ENCODE measurements at regions not wholly inside any gene's neighbourhood (a gene's known extent, or its start where the extent isn't known, plus 50 kb on each side); places are given as distances from the start of the nearest gene placed in this dataset.

DNA sequence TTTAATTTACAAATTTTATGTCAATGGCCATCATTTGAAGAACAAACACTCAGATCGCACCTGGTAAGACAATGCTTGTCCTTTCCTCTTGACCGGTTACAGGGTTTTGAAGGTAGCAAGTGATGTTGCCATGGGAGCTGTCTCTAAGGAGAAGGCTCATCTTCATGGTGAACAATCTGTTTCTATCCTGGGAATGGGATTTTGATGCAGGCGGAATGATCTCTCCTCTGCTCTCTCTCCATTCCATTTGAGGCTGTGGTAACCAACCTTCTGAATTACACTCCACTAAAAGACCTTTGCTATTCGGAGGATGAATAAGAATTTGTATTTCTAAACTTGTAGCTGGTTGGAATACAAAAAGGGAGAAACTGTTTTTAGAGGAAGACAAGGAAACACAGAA, 57.9 kb upstream of the SLC5A9 start:
- no peak for DNase-seq

DNA sequence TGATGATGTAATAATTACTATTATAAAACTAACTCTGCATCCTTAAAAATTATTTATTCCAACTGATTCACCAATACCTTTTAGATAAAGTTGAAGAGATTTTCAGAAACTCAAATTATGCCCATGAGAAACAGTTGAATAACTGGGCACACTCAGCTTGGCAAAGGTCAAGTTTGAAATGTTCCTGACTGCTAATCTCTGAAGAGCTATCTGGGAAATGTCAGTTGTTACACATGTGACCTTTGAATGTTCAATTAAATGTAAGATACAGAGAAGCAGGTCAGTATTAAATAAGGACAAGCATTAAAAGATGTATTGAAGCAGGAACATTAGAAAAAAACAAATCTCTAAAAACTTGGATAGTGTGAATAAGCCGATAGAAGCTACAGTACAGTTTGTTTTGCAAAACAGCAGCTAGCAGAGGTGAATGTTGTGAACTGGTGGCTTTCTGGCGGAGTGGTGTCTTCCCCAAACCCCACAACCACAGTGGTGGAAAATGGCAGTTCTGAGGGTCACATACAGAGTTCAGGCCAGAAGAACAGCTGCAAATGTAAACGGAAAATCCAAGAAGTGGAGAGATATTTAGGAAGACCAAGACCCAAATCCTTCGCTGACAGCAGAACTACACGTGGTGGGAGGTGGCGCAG, 61.9 kb upstream of the SLC5A9 start:
- no peak for DNase-seq

DNA sequence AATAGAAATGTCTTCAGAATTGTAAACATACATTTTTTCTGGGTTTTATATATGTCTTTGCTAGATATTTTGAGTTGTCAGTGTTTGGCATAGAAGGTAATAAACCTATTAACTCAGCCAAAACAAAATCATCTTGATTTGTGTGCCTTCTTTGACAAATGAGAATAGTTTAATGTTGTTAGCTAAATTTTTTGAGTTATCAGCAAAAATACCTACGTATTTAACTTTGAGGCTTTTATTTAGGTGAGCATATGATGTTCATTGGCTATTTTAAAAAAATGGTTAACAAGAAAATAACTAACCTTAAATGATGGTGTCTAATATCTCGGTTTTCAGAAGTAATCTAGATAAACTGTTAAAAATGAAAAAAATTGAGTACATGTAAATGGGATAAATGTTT, 83.2 kb upstream of the SLC5A9 start:
- no peak for DNase-seq

DNA sequence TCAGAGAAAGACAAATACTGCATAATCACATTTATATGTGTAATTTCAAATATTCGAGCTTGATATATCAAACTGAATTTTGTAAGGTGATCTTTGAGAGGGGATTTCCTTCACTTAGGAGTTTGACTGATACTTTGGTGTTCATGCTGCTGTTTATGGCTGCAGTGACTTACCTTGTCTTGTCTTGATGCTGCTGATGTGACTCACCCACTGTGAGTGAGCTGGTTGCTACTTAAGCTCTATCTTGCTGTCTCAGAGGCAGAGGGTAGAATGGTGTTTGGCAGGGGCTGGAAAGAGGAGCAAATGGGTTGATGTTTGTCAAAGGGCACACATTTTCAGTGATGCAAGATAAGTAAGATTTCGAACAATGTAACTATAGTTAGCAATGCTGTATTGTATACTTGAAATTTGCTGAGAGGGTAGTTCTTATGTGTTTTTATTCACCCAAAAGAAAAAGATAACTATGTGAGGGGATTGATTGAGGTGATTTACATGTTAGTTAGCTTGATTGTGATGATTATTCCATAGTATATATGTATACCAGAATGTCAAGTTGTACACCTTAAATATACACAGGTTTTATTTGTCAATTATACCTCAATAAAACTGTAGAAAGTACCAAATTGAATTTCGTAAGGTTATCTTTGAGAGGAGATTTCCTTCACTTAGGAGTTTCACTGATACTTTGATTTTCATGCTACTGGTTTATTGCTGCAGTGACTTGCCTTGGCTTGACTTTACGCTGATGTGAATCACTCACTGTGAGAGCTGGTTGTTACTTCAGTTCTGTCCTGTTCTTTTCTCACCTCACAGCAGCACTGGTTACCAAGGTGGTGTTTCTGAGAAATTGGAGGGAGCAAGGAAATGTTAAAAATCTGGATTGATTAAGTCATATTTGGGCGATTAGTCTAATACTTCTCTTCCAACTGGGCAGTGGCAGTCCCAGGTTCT, 94.5 kb upstream of the SLC5A9 start:
- DNase-seq: no peak

DNA sequence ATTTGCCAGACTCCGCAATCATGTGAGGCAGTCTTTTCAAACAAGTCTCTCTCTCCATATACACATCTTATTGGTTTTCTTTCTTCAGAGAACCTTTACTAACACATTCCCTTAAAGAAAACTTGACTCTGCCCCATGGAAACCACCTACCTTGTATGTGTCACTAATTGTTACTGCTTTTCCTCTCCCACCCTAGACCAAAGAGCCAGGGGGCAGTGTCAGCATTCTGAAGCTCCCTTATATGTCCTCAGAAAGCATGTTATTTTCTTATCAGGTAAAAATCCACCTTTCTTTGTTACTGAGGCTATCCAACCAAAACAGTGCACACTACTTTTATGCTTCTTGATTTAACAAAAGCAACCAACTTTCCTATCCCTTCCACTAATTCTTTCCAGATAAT, 98.9 kb upstream of the SLC5A9 start:
- no peak for DNase-seq

DNA sequence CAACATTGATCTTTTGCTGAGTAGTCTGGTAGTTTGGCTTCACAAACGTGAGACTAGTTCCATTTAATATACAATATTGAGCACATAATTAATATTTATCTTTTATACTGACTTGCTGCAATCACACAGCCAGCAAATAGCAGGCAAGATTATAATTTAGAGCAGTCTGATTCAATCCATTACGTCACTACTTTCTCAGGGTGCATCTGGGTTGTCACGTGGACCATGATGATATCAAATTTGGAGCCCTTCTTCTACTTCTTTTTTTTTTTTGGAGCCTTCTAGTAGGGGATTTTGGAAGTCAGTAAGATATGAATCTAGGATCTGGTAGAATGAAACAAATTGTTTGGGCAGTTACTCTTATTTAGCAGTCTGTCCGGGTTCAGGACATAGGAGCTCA, 100.6 kb upstream of the SLC5A9 start:
- DNase-seq: peak in 1 of 2 donors; percentile 7

DNA sequence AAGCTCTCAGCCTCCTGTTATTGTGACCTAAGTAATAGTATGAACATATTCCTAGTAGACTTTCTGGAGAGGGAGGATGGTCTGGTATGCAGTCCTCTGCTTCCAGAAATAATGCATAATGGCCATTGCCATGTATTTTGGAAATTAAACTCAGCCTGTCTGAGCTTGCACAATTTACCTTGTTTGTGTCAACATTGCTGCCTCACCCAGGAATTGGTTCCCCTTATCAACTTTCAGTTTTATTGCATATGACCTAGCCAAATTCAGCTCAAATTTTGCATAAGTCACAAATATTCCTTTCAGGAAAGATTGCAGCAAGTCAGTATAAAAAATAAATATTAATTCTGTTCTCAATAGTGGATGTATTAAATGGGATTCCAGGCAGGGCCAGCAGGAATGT, 101.9 kb upstream of the SLC5A9 start:
- DNase-seq: peak; percentile 26 to 41

DNA sequence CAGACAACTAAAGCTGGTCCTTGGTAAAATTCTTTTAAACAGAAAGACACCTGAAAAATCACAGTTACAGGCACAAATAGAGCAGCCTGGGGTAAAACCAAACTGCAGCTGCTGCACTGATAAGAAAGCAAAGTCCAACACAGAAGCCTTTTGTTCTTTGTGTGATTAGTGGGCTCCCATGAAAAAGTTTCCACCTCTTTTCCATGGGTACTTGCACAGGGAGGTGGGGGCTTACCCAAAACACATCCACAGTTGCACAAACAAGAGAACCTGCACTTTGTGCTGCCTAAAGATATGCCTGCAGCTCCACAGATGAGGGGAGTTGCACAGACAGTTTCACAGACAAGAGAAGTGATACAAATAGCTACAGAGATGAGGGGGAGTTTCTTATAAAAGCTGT, 106.7 kb upstream of the SLC5A9 start:
- DNase-seq: no peak

DNA sequence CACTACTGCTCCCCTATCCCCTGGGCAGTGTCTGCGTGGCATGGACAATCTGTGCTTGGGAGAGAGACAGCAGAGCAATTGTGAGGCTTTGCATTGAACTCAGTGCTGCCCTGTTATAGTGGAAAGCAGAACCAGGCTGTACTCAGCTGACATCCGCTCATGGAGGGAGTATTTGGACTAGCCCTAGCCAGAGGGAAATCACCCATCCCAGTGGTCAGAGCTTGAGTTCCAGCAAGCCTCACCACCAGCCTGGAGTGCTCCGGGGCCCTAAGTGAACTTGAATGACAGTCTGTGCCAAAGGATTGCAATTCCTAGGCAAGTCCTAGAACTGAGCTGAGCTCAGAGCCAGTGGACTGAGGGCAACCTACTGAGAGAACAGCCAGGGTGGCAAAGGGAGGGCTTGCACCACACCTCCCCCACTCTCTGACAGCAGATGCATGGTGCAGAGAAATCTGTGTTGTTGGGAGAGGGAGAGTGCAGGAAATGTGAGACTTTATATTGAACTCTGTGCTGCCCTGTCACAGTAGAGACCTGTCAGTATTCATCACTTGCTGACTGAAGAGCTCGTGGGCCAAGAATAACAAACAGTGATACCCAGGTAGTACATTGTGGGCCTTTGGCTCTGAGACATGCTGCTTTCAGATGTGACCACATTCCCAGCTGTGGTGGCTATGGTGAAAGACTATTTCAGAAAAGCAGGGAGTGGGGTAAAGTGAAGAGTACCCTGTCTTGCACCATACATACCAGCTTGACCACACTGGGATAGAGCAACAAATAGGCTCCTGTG, 107.7 kb upstream of the SLC5A9 start:
- DNase-seq: no peak

DNA sequence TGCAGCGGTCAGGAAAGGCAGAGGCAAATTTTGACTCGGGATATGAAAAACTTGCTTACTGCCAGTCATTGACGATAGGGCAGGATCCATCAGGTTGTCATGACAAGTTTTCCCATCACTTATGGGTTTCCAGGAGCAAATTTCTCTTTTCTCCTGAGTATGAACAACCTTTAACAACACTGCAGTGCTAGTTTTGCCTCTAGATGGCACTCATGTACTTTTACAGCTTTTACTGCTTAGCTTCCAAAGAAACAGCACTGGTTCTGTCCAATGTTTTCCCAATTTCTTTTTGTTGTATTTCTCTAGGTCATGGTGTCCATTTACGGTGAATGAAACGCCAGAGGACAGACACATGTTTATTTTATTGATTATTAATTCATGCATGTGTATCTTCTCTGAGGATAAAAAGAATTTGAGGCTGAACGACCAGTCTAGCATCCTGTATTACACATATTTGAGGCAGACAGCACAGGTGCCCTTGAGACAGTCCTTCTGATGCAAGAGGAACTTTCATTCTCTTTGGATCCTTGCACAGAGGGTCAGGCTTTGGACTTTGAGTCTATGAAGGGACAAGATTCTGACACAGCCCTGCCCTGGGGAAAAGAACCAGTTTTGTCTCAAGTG, 112.3 kb upstream of the TRABD2B start:
- peak; percentile 33 to 82 for DNase-seq

DNA sequence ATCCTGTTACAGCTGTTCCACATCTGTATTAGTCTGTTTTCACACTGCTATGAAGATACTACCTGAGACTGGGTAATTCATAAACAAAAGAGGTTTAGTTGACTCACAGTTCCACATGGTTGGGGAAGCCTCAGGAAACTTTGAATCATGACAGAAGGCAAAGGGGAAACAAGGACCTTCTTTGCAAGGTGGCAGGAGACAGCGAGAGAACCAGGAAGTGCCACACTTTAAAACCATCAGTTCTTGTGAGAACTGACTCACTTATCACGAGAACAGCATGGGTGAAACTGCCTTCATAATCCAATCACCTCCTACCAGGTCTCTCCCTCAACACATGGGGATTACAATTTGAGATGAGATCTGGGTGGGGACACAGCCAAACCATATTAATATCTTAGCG, 110.3 kb upstream of the TRABD2B start:
- DNase-seq: peak in 1 of 2 donors; percentile 31

DNA sequence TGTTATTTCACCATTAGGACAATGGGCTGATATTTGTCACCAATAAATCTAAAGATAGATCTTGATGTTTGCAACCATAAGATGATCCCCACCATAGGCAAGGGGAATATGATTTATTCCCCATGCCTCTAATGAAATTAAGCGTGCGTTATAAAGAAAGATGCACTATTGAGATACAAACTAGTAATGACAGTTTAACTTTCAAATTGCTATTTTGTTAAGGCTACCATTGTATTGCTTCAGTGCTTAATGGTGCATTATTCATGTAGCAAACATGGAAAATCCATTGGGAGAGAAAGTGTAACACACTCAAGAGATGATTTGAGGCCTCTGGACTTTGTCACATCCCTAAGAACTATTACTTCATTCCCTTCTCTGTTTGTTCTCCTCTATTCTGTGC, 108.9 kb upstream of the TRABD2B start:
- DNase-seq: no peak

DNA sequence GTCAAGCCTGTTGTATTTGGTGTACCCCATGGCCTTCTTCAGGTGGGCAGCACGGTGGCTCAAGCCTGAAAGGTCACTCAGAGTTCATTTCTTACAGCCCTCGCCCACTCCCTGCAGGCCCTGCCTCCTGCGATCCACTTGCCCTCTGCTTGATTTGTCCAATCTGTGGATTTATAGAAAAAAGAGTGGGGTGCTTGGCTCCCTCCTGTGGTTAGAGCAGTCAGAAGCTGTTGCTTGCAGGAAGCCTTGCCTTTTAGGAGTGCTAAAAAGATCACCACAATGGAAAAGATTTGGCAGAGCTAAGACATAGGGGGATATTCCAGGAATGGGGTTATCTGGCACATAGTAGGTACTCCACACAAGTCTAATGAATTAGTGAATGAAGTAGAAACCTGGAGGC, 108.0 kb upstream of the TRABD2B start:
- no peak for DNase-seq

DNA sequence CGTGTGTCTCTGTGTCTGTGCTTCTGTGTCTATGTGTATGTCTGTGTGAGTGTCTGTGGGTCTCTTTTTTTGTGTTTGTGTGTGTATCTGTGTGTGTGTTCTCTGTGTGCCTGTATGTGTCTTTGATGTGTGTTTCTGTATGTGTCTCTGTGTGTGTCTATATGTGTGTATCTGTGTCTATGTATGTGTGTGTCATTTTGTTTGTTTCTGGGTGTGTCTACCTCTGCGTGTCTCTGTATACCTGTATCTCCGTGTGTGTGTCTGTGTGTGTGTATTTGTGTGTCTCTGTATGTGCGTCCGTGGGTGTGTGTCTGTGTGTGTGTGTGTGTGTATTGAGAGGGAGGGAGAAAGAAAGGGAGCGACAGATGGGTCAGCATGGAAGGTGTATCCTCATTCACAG, 106.3 kb upstream of the TRABD2B start:
- no peak for DNase-seq

DNA sequence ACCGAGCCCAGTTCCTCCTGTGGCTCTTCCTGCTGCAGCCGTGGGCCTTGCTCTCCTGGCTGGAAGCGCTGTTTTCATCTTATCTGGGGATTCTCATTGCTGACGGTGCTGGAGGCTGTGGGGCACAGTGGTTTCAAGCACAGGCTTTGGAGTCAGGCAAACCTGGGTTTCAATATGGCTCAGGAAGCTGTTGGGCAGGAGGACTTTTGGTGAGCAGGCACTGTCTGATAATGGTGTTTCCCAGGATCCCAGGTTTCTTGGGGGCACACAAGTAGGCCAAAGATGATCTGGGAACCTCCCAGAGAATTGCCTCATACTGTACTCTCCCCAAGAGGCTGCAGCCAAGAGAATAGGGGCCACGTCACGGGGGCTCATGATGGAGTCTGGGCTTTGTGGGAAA, 105.6 kb upstream of the TRABD2B start:
- DNase-seq: no peak

DNA sequence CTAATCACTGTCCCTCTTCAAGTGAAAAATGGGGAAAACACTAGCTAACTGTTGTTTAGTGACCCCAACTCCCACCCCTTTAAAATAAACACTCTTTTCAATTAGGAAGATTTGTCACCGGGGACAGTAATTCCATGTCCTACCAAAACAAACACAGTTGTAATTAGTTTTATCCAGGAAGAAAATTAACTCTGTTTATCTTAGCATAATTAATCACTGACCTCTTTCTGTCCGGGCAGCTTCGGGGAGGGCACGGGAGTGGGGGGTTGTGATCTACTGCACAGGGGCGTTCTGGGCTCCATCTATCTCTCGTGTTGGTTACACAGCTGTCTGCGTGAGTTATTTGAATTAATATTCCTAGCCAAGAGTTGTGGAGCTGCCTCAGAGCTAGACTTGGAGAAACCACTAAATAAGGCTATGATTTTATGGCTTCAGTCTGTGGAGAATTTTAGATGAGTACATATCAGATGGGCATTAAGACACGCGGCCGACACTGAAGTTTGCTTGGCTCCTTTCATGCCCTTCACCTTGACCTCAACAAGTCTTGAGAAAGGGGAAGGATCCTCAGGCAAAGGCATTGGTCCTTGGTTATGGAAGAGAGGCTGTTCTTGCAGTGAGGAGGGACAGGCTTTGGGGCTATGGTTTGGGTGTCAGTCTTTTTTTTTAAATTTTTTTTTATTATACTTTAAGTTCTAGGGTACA, 102.0 kb upstream of the TRABD2B start:
- no peak for DNase-seq

DNA sequence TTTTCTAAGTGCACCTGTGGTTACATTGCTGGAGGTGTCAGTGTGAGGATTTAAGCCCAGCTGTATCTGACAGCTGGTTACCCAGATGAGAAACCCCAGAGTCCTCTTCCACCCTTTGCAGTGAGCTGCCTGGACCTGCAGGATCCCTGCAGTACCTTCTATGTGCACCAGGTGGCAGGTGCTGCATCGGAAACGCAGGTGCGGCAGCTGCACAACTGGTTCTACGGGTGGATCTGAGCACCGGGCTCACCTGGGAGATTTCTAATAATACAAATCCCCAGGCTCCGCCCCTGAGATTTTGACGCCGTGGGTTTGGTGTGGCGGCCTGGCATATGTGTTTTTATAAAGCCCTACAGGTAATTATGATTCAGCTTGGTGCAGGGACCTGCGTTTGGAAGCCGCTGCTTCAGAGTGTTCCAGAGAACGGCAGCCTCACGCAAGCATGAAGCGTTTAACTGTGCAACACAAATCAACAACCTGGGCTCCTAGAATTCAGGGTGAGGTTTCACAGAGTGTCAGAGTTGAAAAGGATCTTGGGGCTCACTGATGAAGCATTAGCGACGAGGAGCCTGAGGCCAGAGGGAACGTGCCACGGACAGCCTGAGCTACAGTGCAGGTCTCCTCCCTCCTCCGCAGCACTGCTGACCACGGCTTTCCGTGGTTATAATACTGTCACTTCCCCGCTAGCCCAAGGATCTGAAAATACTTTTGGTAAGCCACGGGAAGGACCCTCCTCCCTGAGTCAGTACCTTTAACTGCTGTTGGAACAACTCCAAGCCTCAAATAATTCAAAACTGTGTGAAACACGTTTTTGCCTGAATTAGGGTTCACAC, 96.7 kb upstream of the TRABD2B start:
- peak in 1 of 2 donors; percentile 26 for DNase-seq

DNA sequence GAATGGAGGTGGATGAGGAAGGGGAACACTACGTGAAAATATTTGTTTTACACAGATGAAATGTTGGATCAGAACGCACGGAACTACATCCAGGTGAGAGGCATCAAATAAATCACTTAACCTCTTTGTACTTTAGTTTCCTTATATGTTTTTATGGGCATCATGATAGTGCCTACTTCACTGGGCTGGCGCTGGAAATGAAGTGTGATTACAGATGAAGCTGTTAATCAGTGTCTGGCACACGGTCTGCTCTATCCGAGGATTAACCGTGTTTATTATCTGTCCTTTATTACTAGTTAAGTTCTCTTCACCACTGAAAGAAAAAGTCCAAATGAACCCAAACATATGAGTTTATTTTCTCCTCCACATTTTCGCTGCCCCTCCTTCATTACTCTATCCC, 96.0 kb upstream of the TRABD2B start:
- DNase-seq: no peak

DNA sequence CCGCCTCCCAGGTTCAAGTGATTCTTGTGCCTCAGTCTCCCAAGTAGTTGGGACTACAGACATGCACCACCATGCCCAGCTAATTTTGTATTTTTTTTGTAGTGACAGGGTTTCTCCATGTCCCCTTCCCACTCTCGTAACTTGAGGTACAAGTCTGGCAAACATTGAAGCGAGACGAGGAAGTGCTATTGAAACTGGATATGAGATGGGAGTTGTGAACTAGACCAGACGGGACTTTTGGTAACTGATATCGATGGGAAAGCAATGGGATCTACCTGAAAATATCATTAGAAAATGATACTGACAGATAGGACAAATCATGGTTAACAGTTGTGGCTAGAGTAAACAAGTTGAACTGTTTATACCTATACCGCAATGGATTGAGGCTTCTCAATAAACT, 95.2 kb upstream of the TRABD2B start:
- no peak for DNase-seq

DNA sequence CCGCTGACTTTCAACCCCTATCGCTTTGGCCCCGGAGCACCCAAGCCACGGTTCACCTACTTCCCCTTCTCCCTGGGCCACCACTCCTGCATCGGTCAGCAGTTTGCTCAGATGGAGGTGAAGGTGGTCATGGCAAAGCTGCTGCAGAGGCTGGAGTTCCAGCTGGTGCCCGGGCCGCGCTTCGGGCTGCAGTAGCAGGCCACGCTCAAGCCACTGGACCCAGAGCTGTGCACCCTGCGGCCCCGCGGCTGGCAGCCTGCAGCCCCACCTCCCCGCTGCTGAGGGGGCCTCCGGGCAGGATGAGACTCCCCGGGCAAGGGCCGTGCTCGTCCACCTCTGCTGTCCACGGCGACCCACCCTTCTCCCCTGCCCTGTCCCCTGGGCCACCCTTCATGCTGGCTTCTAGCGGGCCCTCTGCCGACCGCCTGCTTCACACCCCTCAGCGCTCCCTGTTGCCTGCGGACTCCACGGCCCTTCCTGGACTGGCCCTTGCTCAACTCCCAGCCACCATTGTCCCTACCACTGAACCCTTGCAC, 92.2 kb upstream of the TRABD2B start:
- no peak for DNase-seq

DNA sequence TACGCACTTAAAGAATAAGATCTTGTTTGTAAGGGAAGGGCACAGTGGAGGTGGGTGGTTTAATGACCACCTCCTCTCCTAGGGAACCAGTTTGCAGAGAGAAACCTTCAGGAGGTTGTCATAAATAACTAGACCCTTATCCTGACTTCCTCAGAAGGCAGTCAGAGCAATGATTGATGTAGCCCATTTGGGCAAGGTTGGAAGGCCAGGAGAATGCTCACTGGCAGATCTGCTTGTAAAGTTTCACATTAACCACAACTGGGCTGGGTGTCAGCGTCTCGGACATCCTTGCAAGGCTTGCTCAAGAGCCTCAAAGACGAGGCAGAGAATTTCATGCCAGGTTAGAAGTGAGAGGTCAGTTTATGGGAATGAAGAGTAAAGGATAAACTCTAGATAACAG, 87.6 kb upstream of the TRABD2B start:
- no peak for DNase-seq
